Stomach (tissue), 8 donors: ENCODE measurements at regions not wholly inside any gene's neighbourhood (a gene's known extent, or its start where the extent isn't known, plus 50 kb on each side); places are given as distances from the start of the nearest gene placed in this dataset.

Experiments
- DNase-seq, 2 donors: peaks; one replicate each; pipeline versions ENCODE4 v3.0.0 to v3.0.0-alpha.2; 2013 to 2019
- H3K27ac ChIP-seq, 5 donors: fragments of 200-600 bp in 4 of 5; sonication (generic) in 4 of 5; one replicate each; pipeline ENCODE4 v1.5.1; 2013 to 2019; ENCODE audit warnings: mild to moderate bottlenecking in 1 of 5, moderate library complexity in 1 of 5
- H3K27me3 ChIP-seq, 3 donors: fragments of 200-600 bp; sonication (generic); one replicate each; pipeline ENCODE4 v1.5.1; 2017 to 2019; ENCODE audit warnings: mixed run types in 1 of 3
- H3K36me3 ChIP-seq, 4 donors: fragments of 200-600 bp; sonication (generic); 1 replicate in 3 of 4; 2 replicates in 1 of 4; pipeline ENCODE4 v1.5.1; 2016 to 2019
- H3K4me1 ChIP-seq, 4 donors: fragments of 200-600 bp; sonication (generic); one replicate each; pipeline ENCODE4 v1.5.1; 2016 to 2019
- H3K4me3 ChIP-seq, 4 donors: fragments of 200-600 bp; sonication (generic) in 3 of 4; one replicate each; pipeline ENCODE4 v1.5.1; 2016 to 2019; ENCODE audit warnings: mild to moderate bottlenecking in 1 of 4
- H3K9me3 ChIP-seq, 4 donors: fragments of 200-600 bp; sonication (generic); one replicate each; pipeline ENCODE4 v1.5.1; 2016 to 2019
- CTCF ChIP-seq, 7 experiments: fragments of 450-650 bp in 4 of 7; fragments of 200-600 bp in 3 of 7; sonication (generic) in 3 of 7; IDR thresholded peaks; one replicate each; pipeline ENCODE4 v1.5.1; 2016 to 2019; ENCODE audit warnings: antibody characterized with exemption in 7 of 7, control low read depth in 2 of 7, mild to moderate bottlenecking in 1 of 7
- EP300 ChIP-seq: sonication (generic); formaldehyde crosslinking; IDR thresholded peaks from one replicate; pipeline ENCODE4 v1.6.1; 2017; ENCODE audit warnings: antibody characterized with exemption
- POLR2A ChIP-seq, 4 donors: fragments of 450-650 bp; IDR thresholded peaks; one replicate each; pipeline ENCODE4 v1.6.1; 2016; ENCODE audit warnings: antibody characterized with exemption in 4 of 4, control low read depth in 2 of 4, mild to moderate bottlenecking in 1 of 4, moderate library complexity in 1 of 4
- POLR2AphosphoS5 ChIP-seq, 3 donors: sonication (generic); formaldehyde crosslinking; IDR thresholded peaks; one replicate each; pipeline ENCODE4 v1.6.1; 2016; ENCODE audit warnings: antibody characterized with exemption in 3 of 3
- WGBS, 5 donors: extraction: QIAGEN DNeasy Blood & Tissue Kit in 3 of 5; methylation state at CpG; one replicate each; pipeline versions ENCODE4 v1.1.5 to v1.1.7; 2013 to 2018; 5-methylcytosine and 5-hydroxymethylcytosine counted together
- intact Hi-C: fragments of 100-400 bp; cut with DNase I; formaldehyde crosslinking; loops from one replicate; pipeline ENCODE4 v1.15.1; 2023; ENCODE audit warnings: low total_unique reads
- donor health status: healthy with polysubstance abuse.
- donor health status: Bipolar disorder and iron deficiency.
- donor health status: healthy.

- TF ChIP-seq CTCF (IDR thresholded peaks at IDR 0.05) (no peak), POLR2A (IDR thresholded peaks at IDR 0.05) (no peak), EP300 (no peak), POLR2AphosphoS5 (IDR thresholded peaks at IDR 0.05) (no peak)
Observed at GRCh38 chr6:133773776-133774175, 115.1 kb upstream of the TCF21 start.

GRCh38 chr6:133774356-133774755, 114.6 kb upstream of the TCF21 start:
- no peak for DNase-seq

More at GRCh38 chr6:133773776-133774175, 115.1 kb upstream of the TCF21 start:
- WGBS, 5 donors: 61 to 78% (median 72%) methylated on average over 2 of the region's 2 CpGs
- H3K4me3 ChIP-seq: no peak overlapping the region
- H3K36me3 ChIP-seq: no peaks in the 10 kb centered on the region
- peak in 1 of 2 donors; percentile 42 for DNase-seq
- H3K27me3 ChIP-seq: no peaks in the 10 kb centered on the region
- no peak overlapping the region for H3K27ac ChIP-seq
- intact Hi-C loops: no loop called here
- H3K9me3 ChIP-seq: no peaks in the 10 kb centered on the region
- H3K4me1 ChIP-seq: peaks cover 0 to 6% (median 0%) of the 10 kb centered on the region in 4 donors

GRCh38 chr6:133778414-133779130, 110.3 kb upstream of the TCF21 start:
- H3K4me1 ChIP-seq: no peaks in the 10 kb centered on the region
- DNase-seq: peak in 1 of 2 donors; percentile 76
- H3K9me3 ChIP-seq: no peaks in the 10 kb centered on the region
- peak overlapping the region in 1 of 5 donors; percentile 14 for H3K27ac ChIP-seq
- no peak overlapping the region for H3K4me3 ChIP-seq
- H3K36me3 ChIP-seq: no peaks in the 10 kb centered on the region
- TF ChIP-seq POLR2AphosphoS5 (IDR thresholded peaks at IDR 0.05): peak in 2 of 3 donors; percentile 9 to 49
- TF ChIP-seq POLR2A (IDR thresholded peaks at IDR 0.05): no peak
- intact Hi-C loops: no loop called here
- no peaks in the 10 kb centered on the region for H3K27me3 ChIP-seq
- 59 to 76% (median 65%) methylated on average over 2 of the region's 2 CpGs for WGBS, 5 donors

More at GRCh38 chr6:133774356-133774755, 114.6 kb upstream of the TCF21 start:
- Histone ChIP-seq H3K4me3 (no peak overlapping the region), H3K4me1 (no peaks in the 10 kb centered on the region), H3K36me3 (no peaks in the 10 kb centered on the region), H3K9me3 (no peaks in the 10 kb centered on the region), H3K27ac (no peak overlapping the region), H3K27me3 (no peaks in the 10 kb centered on the region)
- TF ChIP-seq EP300 (no peak), POLR2AphosphoS5 (IDR thresholded peaks at IDR 0.05) (no peak), CTCF (IDR thresholded peaks at IDR 0.05) (no peak), POLR2A (IDR thresholded peaks at IDR 0.05) (no peak)
- 86 to 93% (median 92%) methylated on average over 2 of the region's 2 CpGs for WGBS, 5 donors
- intact Hi-C loops: no loop called here

GRCh38 chr6:133779916-133780695, 108.8 kb upstream of the TCF21 start:
- DNase-seq: no peak
- no peaks in the 10 kb centered on the region for H3K36me3 ChIP-seq
- no peak overlapping the region for H3K4me3 ChIP-seq
- 90 to 97% (median 92%) methylated on average over 2 of the region's 2 CpGs for WGBS, 5 donors
- intact Hi-C loops: no loop called here
- TF ChIP-seq CTCF (IDR thresholded peaks at IDR 0.05) (no peak), POLR2AphosphoS5 (IDR thresholded peaks at IDR 0.05) (no peak), EP300 (no peak), POLR2A (IDR thresholded peaks at IDR 0.05) (no peak)
- no peak overlapping the region for H3K27ac ChIP-seq
- no peaks in the 10 kb centered on the region for H3K9me3 ChIP-seq
- H3K27me3 ChIP-seq: no peaks in the 10 kb centered on the region
- H3K4me1 ChIP-seq: no peaks in the 10 kb centered on the region
